ENCODE measurements at regions not wholly inside any gene's neighbourhood (a gene's known extent, or its start where the extent isn't known, plus 50 kb on each side); places are given as distances from the start of the nearest gene placed in this dataset.

GRCh38 chrX:113594123-113594841, 753.7 kb upstream of the AMOT start:
- no peak for FAIRE-seq
- Histone ChIP-seq H3K27me3 (ENCODE audit: control insufficient read depth in 2 of 2, insufficient read depth in 2 of 2, low read length in 2 of 2) (no peaks in the 10 kb centered on the region), H3K79me2 (ENCODE audit: control insufficient read depth, insufficient read depth, low read length) (no peaks in the 10 kb centered on the region), H3K27ac (ENCODE audit: extremely low read depth, low read depth, low read length) (no peak overlapping the region), H3K4me3 (no peak overlapping the region), H3K4me2 (ENCODE audit: insufficient read depth, low read length) (no peak overlapping the region), H3K36me3 (ENCODE audit: control insufficient read depth, insufficient read depth, low read length) (no peaks in the 10 kb centered on the region), H2AFZ (ENCODE audit: low read depth, low read length) (no peak overlapping the region), H3K9me3 (replicated peaks; ENCODE audit: control insufficient read depth, insufficient read depth, low read depth, low read length) (no peaks in the 10 kb centered on the region), H3K4me1 (replicated peaks in 1 of 2; ENCODE audit: control insufficient read depth in 2 of 2, insufficient read depth in 2 of 2, low read length in 2 of 2) (no peaks in the 10 kb centered on the region), H4K20me1 (replicated peaks; ENCODE audit: control insufficient read depth, insufficient read depth, low read length) (no peaks in the 10 kb centered on the region), H3K9me1 (ENCODE audit: control insufficient read depth, insufficient read depth, low read length) (no peaks in the 10 kb centered on the region), H3K9ac (ENCODE audit: insufficient read depth in 1 of 2, low read depth in 2 of 2, low read length in 2 of 2) (no peak overlapping the region)
- ChIA-PET CTCF (ENCODE audit: low intra/inter-chr PET ratio) (no interaction called here), POLR2A (no interaction called here)
- no peak for DNase-seq (ENCODE audit: extremely low read depth in 1 of 4, low spot score in 3 of 4)
- in situ Hi-C loops (cut with MboI) = no loop called here
- no peak for ATAC-seq
- WGBS (ENCODE audit: insufficient coverage, low coverage, missing lambda C conversion rate) = 4% methylated on average over 5 of the region's 6 CpGs
- intact Hi-C loops (cut with micrococcal nuclease) = no loop called here
- BruUV-seq (replicated peaks) = no TSS peak
- no peak for TF ChIP-seq ZC3H11A (IDR thresholded peaks at IDR 0.05; ENCODE audit: low read depth, low read length)
- no peak for TF ChIP-seq HMG20A (CRISPR knock-in tag; conservative IDR thresholded peaks at IDR 0.05)
- no peak for TF ChIP-seq MLLT1 (IDR thresholded peaks at IDR 0.05)
- no peak for TF ChIP-seq ZNF77 (CRISPR knock-in tag; IDR thresholded peaks at IDR 0.05)
- no peak for TF ChIP-seq ERF (CRISPR knock-in tag; IDR thresholded peaks at IDR 0.05)
- TF ChIP-seq STAT5B (CRISPR knock-in tag; IDR thresholded peaks at IDR 0.05) = no peak
- TF ChIP-seq DLX4 (CRISPR knock-in tag; IDR thresholded peaks at IDR 0.05) = no peak
- no peak for TF ChIP-seq CEBPZ (IDR thresholded peaks at IDR 0.05; ENCODE audit: borderline replicate concordance, low read depth, low read length)
- no peak for TF ChIP-seq CBX5 (IDR thresholded peaks at IDR 0.05; ENCODE audit: borderline replicate concordance, low read depth)
- no peak for TF ChIP-seq MECOM (CRISPR knock-in tag; IDR thresholded peaks at IDR 0.05)
- TF ChIP-seq HEY1 (CRISPR knock-in tag; IDR thresholded peaks at IDR 0.05; ENCODE audit: borderline replicate concordance) = no peak
- no peak for TF ChIP-seq POLR2H (tag; IDR thresholded peaks at IDR 0.05; ENCODE audit: low read depth)
- TF ChIP-seq FOXK1 (CRISPR knock-in tag; IDR thresholded peaks at IDR 0.05; ENCODE audit: borderline replicate concordance) = no peak
- TF ChIP-seq ZNF175 (CRISPR knock-in tag; IDR thresholded peaks at IDR 0.05; ENCODE audit: low read depth) = no peak
- no peak for TF ChIP-seq IRF2 (CRISPR knock-in tag; IDR thresholded peaks at IDR 0.05)
- TF ChIP-seq BRD9 (IDR thresholded peaks at IDR 0.05; ENCODE audit: low read depth, partially characterized antibody) = no peak
- no peak for TF ChIP-seq CGGBP1 (CRISPR knock-in tag; IDR thresholded peaks at IDR 0.05)

Measured in K562 (cell line).